GM21367 (cell line): ENCODE measurements at regions not wholly inside any gene's neighbourhood (a gene's known extent, or its start where the extent isn't known, plus 50 kb on each side); places are given as distances from the start of the nearest gene placed in this dataset.

ENCODE experiments used
- ATAC-seq: cut with Tn5 transposase; IDR thresholded peaks from one replicate; pipeline ENCODE4 v1.9.1; 2021; ENCODE audit not compliant: unreplicated experiment

DNA sequence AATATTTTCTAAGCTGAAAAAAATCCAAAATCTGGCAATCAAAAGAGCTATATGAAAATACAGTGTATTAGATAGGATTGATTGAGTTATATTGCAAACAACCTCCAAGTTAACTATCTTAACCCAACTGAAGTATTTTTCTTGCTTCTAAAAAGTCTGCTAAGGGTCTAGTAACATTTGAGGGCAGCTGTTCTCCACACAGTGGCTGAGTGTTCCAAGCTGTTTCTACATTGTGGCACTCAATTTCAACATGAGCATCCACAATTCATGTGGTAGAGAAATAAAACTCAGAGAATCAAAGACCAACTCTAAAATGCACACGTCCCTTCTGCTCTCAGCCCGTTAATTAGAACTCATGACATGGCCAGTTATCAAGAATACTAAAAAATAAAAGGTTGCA lies 340.0 kb downstream of the C12orf50 start:
- no peak for ATAC-seq

DNA sequence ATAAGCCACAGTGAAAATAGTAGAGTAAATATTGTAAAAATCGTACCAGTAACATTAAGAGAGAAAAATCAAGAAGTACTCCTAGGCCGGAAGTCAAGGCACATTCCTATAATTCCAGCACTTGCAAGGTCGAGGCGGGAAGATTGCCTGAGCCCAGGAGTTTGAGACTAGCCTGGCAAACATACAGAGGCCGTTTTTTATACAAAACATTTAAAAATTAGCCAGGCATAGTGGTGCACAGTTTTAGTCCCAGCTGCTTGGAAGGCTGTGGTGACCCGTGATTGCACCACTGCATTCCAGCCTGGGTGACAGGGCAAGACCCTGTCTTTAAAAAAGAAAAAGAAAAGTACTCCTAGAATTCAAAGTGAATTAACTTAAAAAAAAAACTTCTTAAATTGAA lies 341.8 kb downstream of the C12orf50 start:
- ATAC-seq: no peak

DNA sequence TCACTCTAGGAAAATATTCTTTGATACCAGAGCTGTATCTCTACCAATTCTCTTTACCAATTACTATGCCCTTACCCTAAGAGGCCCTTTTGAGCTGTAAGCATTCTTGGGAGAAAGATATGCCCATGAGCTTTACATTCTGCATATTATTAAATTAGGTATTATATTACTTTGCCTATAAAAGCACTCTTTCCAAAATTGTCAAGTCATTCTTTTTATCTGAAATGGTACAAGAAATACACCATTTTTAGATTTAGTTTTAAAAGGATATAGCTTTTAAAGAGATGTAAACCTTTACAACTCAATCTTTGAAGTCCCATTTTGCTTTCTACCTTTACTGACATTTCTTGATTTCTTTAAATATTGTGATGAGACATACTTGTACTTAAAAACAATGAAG lies 343.5 kb downstream of the C12orf50 start:
- no peak for ATAC-seq

DNA sequence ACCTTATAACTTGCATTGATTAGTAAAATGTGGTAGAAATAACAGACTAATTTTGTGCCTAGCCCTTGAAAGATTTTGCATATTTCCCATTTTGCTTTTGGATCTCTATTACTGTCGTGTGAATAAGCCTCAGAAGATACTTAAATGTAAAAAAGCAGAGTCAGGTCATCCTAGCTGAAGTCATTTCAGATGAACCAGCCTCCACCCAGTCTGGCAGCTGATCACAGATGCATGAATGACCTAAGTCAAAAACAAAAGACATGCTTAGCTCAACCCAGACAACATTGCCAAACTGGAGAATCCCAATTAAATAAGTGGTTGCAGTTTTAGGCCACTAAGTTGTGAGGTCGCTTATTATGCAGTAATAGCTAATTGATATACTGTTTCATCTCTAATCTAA lies 349.9 kb downstream of the C12orf50 start:
- no peak for ATAC-seq

DNA sequence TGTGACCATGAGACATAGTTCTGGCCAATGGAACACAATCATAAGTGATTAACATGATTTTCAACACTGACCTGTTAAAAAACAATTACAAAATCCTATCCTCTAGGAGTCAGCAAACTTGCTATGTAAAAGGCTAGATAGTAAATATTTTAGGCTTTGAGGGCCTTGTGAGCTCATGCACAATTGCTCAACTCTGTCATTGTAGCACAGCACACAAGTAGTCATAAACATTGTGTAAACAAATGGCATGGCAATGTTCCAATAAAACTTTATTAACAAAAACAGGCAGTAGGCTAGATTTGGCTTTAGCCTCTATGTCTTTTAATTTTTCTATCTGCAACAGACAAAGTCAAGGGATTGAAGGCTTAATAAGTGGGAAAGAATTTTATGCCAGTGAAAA lies 350.7 kb downstream of the C12orf50 start:
- no peak for ATAC-seq

DNA sequence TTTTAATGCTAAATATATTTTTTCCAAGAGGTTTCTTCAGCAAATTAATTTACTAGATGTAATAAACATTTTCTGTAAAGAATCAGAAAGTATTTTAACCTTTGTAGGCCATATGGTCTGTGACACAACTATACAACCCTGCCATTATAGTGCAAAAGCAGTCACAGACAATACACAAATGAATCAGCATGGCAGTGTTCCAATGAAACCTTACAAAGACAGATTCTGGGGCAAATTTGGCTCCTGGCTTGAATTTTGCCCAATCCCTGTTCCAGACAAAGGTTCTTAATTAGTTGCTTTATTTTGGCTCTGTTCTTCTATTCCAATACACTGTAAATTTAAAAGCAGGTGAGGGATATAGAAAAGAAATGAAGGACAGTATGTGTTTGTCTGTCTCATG lies 352.5 kb downstream of the C12orf50 start:
- no peak for ATAC-seq

DNA sequence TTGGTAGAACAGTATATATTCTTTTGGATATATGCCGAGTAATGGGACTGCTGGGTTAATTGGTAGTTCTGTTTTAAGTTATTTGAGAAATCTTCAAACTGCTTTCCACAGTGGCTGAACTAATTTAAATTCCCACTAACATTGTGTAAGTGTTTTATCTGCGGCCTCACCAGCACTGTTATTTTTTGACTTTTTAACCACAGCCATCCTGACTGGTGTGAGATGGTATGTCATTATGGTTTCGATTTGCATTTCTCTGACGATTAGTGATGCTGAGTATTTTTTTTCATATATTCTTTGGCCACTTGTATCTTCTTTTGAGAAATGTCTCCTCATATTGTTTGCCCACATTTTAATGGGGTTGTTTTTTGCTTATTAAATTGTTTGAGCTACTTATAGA lies 357.4 kb downstream of the C12orf50 start:
- no peak for ATAC-seq

DNA sequence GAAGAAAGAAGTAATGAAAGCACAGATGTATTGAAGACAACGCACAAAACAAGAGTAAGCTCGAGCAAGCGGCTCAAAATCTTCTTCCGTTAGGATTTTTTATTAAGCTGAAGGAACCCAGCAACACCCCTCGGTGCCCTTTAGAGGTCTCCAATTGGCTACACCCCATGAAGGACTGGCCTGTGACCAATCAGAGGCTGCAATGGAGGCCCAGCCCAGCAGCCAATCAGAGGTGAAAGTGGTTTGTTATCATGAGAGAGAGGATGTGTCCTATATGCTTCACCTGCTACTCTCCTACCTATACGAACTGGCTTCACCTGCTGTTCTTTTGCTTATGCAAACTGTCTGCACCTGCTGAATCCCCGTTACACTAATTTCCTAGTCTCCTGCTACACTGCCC lies 358.8 kb downstream of the C12orf50 start:
- no peak for ATAC-seq

DNA sequence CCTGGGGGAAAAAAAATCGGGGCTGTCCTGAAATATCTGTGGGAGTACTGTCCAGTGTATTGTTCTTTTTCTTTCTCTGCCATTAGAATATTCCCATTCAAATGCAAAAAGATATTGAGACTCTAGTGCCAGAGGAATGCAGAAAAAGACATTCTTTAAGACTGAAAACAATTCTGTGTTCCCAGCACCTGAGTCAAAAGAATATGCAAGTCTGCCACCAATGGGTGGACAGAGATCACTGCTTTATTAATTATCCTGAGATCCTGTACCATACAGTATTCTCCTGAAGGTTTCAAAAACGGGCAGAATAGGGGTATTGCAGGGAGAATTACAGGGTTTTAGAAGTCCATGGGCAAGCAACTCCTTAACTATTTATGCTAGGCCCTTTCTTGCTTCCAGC lies 361.8 kb downstream of the C12orf50 start:
- no peak for ATAC-seq

DNA sequence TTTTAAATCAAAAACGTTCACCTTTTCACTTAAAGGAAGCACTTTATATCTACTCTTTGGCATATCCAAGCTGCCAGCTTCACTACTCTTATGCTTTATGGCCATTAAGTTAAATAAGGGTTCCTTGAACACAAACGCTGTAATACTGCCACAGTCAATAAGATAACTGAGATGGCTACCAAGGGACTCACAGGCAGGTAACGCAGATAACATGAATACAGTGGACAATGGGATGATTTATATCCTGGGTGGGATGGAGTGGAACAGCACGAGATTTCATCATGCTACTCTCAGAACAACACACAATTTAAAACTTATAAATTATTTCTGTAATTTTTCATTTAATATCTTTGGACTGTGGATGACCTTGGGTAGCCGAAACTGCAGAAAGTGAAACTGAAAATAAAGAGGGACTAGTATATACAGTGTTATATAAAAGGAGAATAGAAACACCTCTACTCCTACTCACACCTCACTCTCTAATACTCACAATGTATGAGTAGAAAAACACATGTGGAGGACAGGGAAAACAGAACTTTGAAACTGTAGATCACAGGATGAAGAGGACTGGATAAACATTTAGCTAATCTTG lies 367.3 kb downstream of the C12orf50 start:
- ATAC-seq: peak; percentile 84

DNA sequence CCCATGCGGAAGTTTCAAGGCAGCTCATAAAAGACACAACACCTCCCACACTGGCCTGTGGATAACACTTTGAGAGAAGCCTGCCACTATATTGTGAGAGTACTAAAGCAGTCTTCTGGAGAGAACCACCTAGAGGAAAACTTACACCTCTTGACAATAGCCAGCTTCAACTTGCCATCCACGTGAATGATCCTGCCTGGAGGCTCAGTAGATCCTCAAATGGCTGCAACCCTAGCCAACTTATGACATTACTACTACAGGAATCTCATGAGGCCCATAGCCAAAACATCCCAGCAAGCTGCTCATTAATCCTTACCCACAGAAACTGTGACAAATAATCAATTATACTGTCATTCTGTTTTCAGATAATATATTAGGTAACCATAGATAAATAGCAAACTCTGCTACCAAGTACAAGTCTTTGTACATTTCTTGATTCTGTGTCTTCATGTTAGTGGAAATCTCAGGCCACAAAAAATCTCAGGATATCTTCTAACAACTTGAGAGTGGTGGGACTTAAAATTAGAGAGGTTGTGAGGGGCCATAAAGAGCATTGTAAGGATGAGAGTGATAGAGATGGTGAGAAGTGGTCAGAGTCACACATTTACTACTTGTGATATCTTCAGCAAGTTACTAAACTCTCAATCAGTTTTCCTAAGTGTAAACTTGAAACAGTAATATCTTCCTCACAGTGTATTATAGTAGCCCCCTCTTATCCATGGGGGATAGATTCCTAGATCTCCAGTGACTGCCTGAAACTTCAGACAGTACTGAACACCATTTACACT lies 368.0 kb downstream of the C12orf50 start:
- no peak for ATAC-seq

DNA sequence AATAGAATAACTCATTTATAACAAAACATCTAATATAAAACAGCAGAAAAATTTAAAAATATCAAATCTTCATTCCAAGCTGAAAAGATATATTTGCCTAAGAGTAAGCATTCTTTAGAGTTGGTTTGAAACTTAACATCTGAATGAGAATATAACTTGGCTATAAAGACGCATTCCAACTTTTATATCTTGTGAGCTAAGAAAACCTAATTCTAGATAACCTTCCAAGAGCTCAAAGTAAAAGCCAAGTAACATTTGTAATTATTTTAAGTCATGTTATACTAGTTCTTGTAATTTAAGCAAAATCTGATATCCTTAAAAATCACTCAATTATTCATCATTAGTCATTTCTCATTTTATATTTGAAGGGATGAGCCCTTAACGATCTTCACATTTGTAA lies 368.9 kb downstream of the C12orf50 start:
- ATAC-seq: no peak

DNA sequence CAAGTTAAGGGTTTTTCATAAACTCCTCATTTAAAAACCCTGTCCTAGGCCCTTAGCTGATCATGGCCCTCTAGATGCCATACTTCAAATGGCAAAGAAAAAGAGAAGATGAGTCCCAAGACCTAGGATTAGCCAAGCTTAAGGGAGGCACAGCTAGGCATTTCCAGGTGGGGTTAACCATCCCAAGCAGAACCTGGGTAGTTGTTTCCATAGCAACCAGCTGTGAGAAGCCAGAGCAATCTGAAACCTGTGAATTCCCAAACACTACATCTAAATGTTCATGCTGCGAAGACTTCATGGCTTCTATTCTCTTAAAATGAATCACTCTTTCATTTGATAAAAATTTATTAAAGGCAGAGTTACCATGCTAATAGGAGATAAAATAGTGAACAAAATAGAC lies 372.9 kb downstream of the C12orf50 start:
- ATAC-seq: no peak

DNA sequence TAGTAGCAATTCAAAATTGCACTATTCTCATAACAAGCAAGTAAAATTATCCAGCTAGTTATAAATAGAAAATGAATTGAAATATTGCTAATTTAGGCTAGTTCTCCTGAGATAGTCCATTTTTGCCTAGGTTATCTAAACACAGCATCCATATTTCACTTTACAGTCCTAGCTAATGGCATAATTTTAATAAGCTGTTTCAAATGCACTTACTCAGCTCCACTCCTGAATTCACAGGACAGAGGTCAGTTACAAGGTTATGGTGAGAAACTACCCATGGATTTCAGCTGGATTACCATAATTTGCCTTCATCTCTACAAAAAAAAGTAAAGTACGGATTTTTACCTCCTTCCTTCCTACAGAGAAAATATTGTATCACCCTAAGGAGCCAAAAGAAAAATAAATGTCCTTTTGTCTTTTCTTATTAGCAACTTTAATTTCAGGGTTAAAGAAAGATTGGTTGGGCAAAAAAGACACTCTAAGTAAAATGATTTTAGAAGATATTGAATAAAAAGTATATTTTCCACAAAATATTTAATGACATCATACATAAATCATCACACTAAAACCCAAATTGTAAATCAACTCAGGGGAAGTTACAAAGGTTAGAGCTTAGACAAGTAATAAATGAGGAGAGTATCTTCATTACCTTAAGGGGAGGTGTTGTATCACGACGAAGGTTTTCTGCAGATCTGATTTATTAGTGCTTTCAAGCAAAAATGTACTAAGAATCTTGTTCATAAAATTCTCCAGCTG lies 377.4 kb downstream of the C12orf50 start:
- ATAC-seq: no peak

DNA sequence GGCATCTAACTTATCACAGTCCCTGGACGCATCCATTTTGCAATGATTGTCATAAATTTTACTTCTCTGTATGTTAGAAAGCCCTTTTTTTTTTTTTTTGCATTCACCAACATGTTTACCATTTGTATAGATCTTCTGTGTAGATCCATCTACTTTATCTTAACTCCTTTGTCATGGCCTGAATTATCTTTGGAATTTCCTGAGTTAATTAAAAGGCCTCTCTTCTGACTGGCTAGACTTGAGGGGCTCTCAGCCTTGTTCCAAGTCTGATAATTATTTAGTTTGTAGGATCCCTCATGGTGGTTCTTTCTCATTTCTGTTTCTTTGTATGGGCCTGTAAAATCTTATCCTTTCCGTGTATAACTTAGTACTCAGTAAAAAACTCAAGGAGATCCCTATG lies 387.0 kb downstream of the C12orf50 start:
- ATAC-seq: no peak

DNA sequence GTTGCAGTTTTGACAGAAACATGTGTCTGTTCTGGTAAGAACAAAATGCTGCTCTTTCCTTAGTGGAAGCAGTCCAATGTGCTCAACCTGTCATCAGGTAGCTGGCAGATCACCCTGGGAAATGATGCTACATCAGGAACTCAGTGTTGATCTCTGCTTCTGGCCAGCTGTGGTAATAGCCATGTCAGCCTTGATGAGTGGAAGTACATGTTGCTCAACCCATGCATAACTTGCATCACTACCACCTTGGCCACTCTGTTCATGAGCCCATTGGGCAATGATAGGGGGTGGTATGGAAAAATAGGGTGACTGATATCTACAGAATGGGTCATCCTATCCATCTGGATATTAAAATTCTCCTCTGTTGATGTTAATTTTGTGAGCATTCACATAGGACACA lies 411.0 kb downstream of the C12orf50 start:
- no peak for ATAC-seq

DNA sequence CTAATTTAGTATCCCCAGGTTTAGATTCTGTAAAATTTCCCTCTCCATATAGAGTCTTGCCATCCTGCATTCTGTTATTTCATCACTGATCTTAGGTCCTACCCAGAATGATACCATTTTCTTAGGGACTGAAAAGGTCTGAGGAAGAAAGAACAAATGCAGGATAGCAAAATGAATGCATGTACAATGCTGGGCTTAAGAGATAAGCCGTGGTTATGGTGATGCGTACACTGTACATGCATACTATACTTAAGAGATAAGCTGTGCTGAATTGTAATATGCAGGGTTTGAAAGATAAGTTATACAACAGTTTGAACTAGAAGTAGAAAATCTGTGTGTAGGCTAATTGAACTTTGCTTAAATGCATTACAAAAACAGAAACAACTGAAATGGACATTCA lies 416.2 kb downstream of the C12orf50 start:
- no peak for ATAC-seq

DNA sequence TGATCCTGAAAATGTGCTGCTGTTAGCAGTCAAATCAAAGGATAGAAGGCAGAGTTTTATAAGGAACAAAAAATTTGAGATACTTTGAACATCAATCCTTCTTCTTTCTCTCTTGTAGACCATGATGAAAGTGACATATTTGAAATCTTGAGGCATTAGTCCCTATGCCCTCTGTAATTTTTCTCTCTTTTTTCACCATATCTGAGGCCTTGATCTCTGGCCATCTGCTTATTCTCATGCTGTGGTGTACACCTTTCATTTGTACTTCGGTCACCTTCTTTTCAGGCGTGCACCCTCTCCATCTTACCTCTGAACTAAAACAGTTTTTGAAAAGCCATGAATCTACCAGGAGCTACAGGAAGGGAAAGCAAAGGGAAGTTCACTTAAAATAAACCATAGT lies 420.9 kb downstream of the C12orf50 start:
- ATAC-seq: no peak

DNA sequence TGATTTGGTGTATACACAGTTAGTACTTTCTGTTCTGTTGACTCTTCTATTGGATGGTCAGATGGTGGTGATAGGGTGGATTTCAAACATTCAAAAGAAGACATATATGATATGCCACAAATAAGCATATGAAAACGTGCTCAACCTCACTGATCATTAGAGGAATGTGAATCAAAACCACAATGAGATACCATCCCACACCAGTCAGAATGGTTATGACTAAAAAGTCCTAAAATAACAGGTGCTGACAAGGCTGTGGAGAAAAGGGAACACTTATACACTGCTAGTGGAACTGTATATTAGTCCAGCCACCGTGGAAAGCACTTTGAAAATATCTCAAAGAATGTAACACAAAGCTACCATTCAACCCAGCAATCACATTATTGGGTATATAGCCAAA lies 425.5 kb downstream of the C12orf50 start:
- no peak for ATAC-seq

DNA sequence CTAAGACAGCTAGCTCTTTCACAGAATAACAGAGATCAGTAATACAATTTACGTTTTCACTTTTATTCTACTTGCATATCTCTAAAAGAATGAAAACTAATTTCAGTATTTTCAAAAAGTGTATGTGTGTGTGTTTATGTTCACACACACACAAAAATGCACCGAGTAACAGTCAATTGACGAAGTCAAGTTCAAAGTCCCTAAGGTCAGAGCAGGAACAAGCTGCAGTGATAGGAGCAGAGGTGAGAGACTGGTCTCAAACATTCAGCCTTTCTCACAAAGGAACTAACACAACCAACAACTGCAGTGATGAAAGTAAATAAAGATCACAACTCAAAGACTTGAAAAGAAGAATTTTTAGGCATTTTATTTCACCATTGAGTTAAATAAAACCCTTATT lies 429.7 kb downstream of the C12orf50 start:
- no peak for ATAC-seq

DNA sequence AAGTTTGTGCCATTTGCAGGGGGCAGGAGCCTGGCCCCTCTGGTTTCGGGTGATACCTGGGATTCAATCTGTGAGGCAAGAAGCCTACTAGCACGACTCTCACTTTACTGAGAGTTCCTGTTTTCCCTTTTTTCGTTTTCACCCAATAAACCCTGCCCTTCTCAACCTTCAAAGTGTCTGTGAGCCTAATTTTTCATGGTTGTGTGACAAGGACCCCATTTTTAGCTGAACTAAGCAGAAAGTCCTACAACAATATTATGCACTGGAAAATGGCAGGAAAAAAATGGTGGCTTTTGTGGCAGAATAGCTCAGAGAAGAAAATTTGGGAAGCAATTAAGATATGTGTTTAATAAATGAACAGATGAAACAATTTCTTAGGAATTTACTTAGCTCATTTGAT lies 432.1 kb downstream of the C12orf50 start:
- ATAC-seq: no peak

DNA sequence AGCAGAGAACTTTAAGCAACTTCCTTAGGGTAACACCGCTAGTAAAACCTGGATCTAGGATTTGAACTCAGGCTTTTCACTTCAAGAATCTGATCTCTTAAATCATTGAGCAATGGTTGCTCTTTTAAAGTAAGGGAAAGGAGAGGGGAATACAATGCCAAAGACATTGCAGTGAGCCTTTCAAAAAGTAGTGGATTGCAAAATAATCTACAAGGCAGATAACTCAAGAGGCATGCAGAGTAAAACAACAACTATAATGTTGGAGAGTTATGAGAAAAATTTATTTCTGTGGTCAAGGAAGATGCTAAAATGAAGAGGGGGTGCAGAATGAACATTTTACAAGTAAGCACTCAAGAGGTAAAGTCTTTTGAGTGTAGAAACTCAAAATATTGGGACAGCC lies 432.6 kb downstream of the C12orf50 start:
- no peak for ATAC-seq
